ENCODE measurements at regions not wholly inside any gene's neighbourhood (a gene's known extent, or its start where the extent isn't known, plus 50 kb on each side); places are given as distances from the start of the nearest gene placed in this dataset.

- H3K4me3 Mint-ChIP-seq, result no peak overlapping the region
- ATAC-seq (ENCODE audit: low read depth) (no peak), DNase-seq (ENCODE audit: low spot score in 2 of 2) (no peak)
- H3K27ac Mint-ChIP-seq, result no peak overlapping the region
- H3K27me3 Mint-ChIP-seq, result no peaks in the 10 kb centered on the region
- H3K4me1 Mint-ChIP-seq, result peaks cover 4% of the 10 kb centered on the region
- no peaks in the 10 kb centered on the region for H3K36me3 Mint-ChIP-seq
- H3K9me3 Mint-ChIP-seq, result no peaks in the 10 kb centered on the region
Observed at GRCh38 chr21:35370071-35370470, 321.0 kb upstream of the RUNX1 start.

DNA sequence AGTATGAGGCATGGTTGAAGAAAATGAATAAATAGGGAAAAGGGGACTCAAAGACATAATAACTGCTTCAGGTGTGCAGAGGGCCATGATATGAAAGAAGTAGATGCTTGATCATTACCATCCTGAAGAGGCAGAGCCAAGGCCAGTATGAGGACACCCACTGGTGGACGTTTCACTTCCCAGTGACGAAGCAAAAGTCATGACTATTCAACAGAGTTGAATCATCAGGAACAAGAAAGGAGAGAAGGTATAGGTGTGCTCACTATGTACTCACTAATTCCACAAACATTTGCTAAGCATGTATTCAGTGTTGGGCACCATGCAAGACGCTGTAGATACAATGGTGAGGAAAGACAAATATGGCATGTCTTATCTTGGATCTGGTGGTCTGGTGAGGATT lies 319.2 kb upstream of the RUNX1 start:
- Mint-ChIP-seq H3K4me1 (peaks cover 3% of the 10 kb centered on the region), H3K27me3 (peaks cover 2% of the 10 kb centered on the region), H3K4me3 (no peak overlapping the region), H3K27ac (no peak overlapping the region), H3K36me3 (no peaks in the 10 kb centered on the region), H3K9me3 (no peaks in the 10 kb centered on the region)
- DNase-seq (ENCODE audit: low spot score in 2 of 2) (no peak), ATAC-seq (ENCODE audit: low read depth) (no peak)

GRCh38 chr21:35367553-35367952 lies 318.5 kb upstream of the RUNX1 start:
- no peaks in the 10 kb centered on the region for H3K9me3 Mint-ChIP-seq
- DNase-seq (ENCODE audit: low spot score in 2 of 2) (no peak), ATAC-seq (ENCODE audit: low read depth) (no peak)
- H3K4me3 Mint-ChIP-seq, result no peak overlapping the region
- H3K4me1 Mint-ChIP-seq, result no peaks in the 10 kb centered on the region
- H3K27me3 Mint-ChIP-seq, result peaks cover 2% of the 10 kb centered on the region
- no peak overlapping the region for H3K27ac Mint-ChIP-seq
- no peaks in the 10 kb centered on the region for H3K36me3 Mint-ChIP-seq

DNA sequence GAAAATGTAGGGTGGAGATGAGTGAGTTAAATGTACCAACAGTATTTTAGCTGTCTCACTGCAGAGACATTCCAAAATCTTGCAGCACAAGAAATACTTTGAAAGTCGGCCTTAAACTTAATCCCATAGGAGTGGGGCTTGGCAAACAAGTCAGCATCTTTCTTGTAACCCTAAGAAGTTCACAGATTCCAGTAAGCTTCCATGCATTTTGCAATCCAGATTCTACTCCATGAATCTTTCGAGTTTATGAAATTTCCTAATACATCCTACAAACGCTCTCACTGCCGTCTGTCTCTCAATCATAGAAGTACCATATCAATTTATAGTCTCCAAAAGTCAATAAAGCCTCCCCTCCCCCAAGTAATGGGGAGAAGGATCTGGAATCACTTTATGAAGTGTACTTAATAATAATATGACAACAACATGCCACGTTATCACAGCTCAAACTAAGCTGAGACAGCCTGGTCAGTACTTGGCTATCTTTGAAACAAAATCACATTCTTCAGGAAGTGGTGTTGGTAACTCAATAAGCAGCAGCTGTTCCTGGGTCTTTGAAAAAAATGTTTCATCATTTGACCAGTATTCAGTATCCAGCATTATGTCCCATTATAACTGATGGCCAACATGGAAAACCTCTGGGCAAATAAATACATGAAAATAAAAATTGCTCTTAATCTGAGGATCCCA lies 317.4 kb upstream of the RUNX1 start:
- Mint-ChIP-seq H3K4me1 (no peaks in the 10 kb centered on the region), H3K9me3 (no peaks in the 10 kb centered on the region), H3K27ac (no peak overlapping the region), H3K4me3 (no peak overlapping the region), H3K36me3 (no peaks in the 10 kb centered on the region), H3K27me3 (peaks cover 2% of the 10 kb centered on the region)
- DNase-seq (ENCODE audit: low spot score in 2 of 2) (no peak), ATAC-seq (ENCODE audit: low read depth) (no peak)

DNA sequence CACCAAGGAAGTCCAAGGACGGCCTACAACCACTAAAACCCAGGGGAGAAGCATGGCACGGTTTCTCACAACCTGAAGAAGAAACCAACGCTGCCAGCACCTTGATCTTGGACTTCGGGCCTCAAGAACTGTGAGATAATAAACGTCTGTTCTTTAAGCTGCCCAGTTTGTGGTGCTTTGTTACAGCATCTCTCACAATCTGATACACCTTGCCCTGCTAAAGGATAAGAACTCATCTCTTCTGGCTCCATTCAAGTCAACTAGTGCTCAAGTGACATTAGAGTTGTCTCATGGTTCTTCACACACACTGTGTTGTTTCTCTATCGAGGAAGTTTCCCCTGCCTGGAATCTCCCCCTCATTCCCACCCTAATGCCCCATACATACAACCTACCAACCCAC lies 314.4 kb upstream of the RUNX1 start:
- no peak overlapping the region for H3K4me3 Mint-ChIP-seq
- no peak overlapping the region for H3K27ac Mint-ChIP-seq
- no peaks in the 10 kb centered on the region for H3K36me3 Mint-ChIP-seq
- no peak for ATAC-seq (ENCODE audit: low read depth)
- H3K9me3 Mint-ChIP-seq, result no peaks in the 10 kb centered on the region
- peaks cover 2% of the 10 kb centered on the region for H3K27me3 Mint-ChIP-seq
- no peak for DNase-seq (ENCODE audit: low spot score in 2 of 2)
- no peaks in the 10 kb centered on the region for H3K4me1 Mint-ChIP-seq

GRCh38 chr21:35361988-35362387 lies 312.9 kb upstream of the RUNX1 start:
- Mint-ChIP-seq H3K4me1 (no peaks in the 10 kb centered on the region), H3K36me3 (no peaks in the 10 kb centered on the region), H3K27me3 (peaks cover 2% of the 10 kb centered on the region)

DNA sequence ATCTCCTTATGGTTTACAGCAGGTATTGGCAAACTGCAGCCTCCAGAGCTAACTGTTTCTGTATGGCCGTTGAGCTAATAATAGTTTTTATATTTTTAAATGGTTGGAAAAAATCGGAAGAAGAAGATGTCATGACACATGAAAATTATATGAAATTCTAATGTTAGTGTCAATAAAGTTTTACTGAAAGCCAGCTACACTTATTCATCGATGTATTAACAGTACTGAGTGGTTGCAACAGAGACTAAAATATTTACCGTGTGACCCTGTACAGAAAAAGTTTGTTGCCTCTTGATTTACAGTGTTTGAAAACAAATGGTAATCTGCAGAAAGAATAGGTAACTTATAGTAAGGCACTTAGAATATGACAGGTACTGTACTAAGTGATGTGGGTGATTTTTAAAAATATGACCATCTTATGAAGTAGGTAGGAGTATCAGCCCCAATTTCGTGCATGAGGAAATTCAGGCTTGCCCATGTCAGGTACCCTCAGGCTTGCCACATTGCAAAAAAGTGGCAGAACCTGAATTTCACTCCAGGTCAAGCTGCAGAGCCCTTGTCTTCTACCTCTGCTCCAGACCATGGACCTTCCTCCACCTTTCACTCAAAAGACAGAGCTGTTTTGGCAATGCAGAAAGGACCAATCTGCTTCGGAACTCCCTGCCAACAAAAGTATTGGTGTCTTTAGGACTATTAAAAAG lies 311.9 kb upstream of the RUNX1 start:
- H3K4me1 Mint-ChIP-seq, result no peaks in the 10 kb centered on the region
- H3K9me3 Mint-ChIP-seq, result no peaks in the 10 kb centered on the region
- no peak overlapping the region for H3K27ac Mint-ChIP-seq
- no peaks in the 10 kb centered on the region for H3K36me3 Mint-ChIP-seq
- H3K4me3 Mint-ChIP-seq, result no peak overlapping the region
- no peak for ATAC-seq (ENCODE audit: low read depth)
- peaks cover 2% of the 10 kb centered on the region for H3K27me3 Mint-ChIP-seq
- DNase-seq (ENCODE audit: low spot score in 2 of 2), result no peak

More at GRCh38 chr21:35361988-35362387, 312.9 kb upstream of the RUNX1 start:
- no peak overlapping the region for H3K27ac Mint-ChIP-seq
- H3K4me3 Mint-ChIP-seq, result no peak overlapping the region
- ATAC-seq (ENCODE audit: low read depth) (no peak), DNase-seq (ENCODE audit: low spot score in 2 of 2) (no peak)
- H3K9me3 Mint-ChIP-seq, result no peaks in the 10 kb centered on the region

DNA sequence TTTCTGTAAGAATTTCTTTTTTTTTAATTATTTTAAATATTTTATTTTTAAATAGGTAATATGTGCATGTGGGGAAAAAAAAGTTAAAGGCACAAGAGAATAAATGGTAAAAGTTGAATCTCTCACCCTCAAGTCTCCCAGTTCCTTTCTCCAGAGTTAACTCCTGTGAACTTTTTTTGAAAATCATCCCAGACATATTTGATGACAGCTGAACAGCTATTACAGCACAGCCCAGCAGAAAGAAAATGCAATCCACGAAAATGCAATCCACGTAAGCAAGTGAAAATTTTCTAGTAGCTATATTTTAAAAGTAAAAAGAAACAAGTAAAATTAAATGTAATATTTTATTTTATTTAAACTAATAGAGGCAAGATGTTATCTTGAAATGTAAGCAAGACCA lies 310.0 kb upstream of the RUNX1 start:
- ATAC-seq (ENCODE audit: low read depth) (no peak), DNase-seq (ENCODE audit: low spot score in 2 of 2) (no peak)
- Mint-ChIP-seq H3K27me3 (peaks cover 2% of the 10 kb centered on the region), H3K9me3 (no peaks in the 10 kb centered on the region), H3K4me3 (no peak overlapping the region), H3K27ac (no peak overlapping the region), H3K4me1 (no peaks in the 10 kb centered on the region), H3K36me3 (no peaks in the 10 kb centered on the region)

DNA sequence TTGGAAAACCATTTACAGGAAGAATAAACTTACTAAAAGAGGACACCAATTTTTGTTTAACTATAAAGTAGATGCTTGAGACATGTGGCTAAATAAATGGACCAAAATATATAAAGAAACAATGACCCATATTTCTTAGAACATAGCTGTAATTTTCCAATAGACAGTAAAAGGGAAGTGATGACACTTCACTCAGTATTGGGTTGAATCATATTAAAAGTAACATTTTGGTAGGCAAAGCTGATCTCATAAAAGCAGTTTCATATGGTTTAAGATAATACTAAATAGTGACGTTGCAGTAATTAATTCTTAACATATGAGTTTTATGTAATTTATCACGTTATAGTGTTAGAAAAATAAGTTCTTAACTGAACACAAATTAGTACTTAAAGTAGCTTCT lies 308.9 kb upstream of the RUNX1 start:
- ATAC-seq (ENCODE audit: low read depth), result no peak
- H3K27ac Mint-ChIP-seq, result no peak overlapping the region

DNA sequence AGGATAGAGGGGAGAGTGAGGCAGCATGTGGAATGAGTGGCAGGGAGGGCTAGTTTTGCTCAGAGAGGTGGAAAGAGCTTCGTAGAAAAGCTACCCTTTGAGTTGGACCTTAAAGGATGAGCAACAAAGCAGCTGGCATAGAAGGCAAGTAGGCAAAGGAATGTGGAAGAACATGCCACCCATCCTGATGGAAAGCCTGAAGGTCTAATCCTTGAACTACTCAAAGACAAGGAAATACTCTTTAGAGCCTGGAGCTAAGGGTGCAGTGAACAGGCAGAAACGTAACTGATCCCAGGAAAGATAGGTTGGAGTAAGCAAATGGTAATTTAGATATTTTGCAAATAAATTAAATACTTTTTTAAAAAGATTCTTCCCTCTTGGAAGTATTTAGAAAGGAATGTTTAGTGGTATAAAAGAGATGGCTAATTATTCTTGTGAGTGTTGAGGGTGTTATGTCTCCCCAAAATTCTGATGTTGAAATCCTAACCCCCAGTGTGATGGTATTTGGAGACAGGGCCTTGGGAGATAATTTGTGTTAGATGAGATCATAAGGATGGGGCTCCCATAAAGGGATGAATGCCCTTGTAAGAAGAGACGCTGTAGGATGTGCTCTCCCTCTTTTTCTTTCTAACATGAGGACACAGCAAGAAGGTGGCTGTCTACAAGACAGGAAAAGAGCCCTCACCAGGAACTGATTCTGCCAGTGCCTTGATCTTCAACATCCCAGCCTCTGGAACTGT lies 308.1 kb upstream of the RUNX1 start:
- H3K27me3 Mint-ChIP-seq, result peaks cover 2% of the 10 kb centered on the region
- no peaks in the 10 kb centered on the region for H3K4me1 Mint-ChIP-seq
- H3K9me3 Mint-ChIP-seq, result peaks cover 2% of the 10 kb centered on the region
- ATAC-seq (ENCODE audit: low read depth) (no peak), DNase-seq (ENCODE audit: low spot score in 2 of 2) (no peak)
- H3K4me3 Mint-ChIP-seq, result no peak overlapping the region
- H3K27ac Mint-ChIP-seq, result no peak overlapping the region
- no peaks in the 10 kb centered on the region for H3K36me3 Mint-ChIP-seq

More for the DNA sequence above, 308.9 kb upstream of the RUNX1 start:
- Mint-ChIP-seq H3K4me1 (no peaks in the 10 kb centered on the region), H3K4me3 (no peak overlapping the region), H3K36me3 (no peaks in the 10 kb centered on the region), H3K9me3 (no peaks in the 10 kb centered on the region), H3K27me3 (no peaks in the 10 kb centered on the region)
- no peak for DNase-seq (ENCODE audit: low spot score in 2 of 2)

GRCh38 chr21:35354078-35354477 lies 305.0 kb upstream of the RUNX1 start:
- ATAC-seq (ENCODE audit: low read depth), result no peak
- Mint-ChIP-seq H3K36me3 (no peaks in the 10 kb centered on the region), H3K27ac (no peak overlapping the region), H3K4me1 (no peaks in the 10 kb centered on the region), H3K9me3 (peaks cover 2% of the 10 kb centered on the region), H3K27me3 (peaks cover 2% of the 10 kb centered on the region), H3K4me3 (no peak overlapping the region)
- DNase-seq (ENCODE audit: low spot score in 2 of 2), result no peak

DNA sequence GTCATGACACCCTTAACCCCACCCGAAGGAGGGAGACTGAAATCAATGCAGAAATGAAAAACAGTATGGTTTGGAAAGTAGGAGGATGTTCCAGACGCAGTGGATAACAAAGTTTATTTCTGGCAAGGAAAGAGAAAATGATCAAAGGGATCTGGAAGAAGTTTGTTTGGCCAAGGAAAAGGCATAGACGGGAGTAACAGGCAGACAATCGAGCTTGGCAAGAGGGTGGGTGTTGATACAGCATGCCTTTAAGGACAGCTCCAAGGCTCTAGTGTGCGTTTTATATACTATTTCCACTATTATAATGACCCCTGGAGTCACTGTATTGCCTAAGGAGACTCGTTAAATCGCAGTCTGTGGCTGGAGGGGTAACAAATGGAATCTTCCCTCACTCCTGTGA lies 303.7 kb upstream of the RUNX1 start:
- no peak for DNase-seq (ENCODE audit: low spot score in 2 of 2)

DNA sequence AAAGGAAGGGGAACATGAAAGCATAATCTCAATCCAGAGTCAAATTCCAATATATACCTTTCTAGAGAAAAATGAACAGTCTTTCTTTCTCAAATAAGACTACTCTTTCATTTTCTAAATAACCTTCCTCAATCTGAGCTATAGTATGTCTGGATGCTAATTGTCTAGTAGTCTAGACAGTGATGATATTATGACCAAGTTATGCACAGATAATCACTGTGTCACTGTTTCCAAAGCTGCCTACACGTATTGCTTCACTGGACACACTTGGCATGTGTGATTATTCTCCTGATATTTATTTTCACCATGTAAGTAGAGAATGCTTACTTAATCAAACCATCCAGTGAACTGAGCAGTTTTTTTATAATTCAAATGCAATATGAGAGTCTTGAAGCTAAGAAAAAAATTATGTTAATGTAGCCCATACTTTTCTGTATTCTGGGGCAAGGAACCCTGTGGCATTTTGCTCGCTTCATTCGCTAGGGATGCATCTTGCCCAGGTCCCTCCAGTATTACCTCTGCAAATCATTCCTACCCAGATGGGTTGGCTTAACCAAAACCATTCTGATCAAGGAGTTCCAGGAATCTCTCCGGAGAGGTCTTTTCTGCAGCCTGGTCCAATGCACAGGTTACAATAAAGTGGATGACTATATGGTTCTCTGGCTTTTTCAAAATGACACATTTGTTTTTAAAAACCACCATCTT lies 303.1 kb upstream of the RUNX1 start:
- H3K27ac Mint-ChIP-seq, result no peak overlapping the region
- H3K9me3 Mint-ChIP-seq, result peaks cover 2% of the 10 kb centered on the region
- no peaks in the 10 kb centered on the region for H3K36me3 Mint-ChIP-seq
- ATAC-seq (ENCODE audit: low read depth) (no peak), DNase-seq (ENCODE audit: low spot score in 2 of 2) (no peak)
- no peaks in the 10 kb centered on the region for H3K4me1 Mint-ChIP-seq
- no peak overlapping the region for H3K4me3 Mint-ChIP-seq
- H3K27me3 Mint-ChIP-seq, result peaks cover 2% of the 10 kb centered on the region

More for the DNA sequence above, 303.7 kb upstream of the RUNX1 start:
- peaks cover 2% of the 10 kb centered on the region for H3K9me3 Mint-ChIP-seq
- ATAC-seq (ENCODE audit: low read depth), result no peak
- H3K27ac Mint-ChIP-seq, result no peak overlapping the region
- peaks cover 2% of the 10 kb centered on the region for H3K27me3 Mint-ChIP-seq
- no peaks in the 10 kb centered on the region for H3K4me1 Mint-ChIP-seq
- no peak overlapping the region for H3K4me3 Mint-ChIP-seq
- no peaks in the 10 kb centered on the region for H3K36me3 Mint-ChIP-seq

GRCh38 chr21:35351434-35351833 lies 302.3 kb upstream of the RUNX1 start:
- Mint-ChIP-seq H3K27ac (no peak overlapping the region), H3K4me3 (no peak overlapping the region), H3K9me3 (peaks cover 2% of the 10 kb centered on the region), H3K27me3 (peaks cover 2% of the 10 kb centered on the region), H3K4me1 (no peaks in the 10 kb centered on the region), H3K36me3 (no peaks in the 10 kb centered on the region)
- DNase-seq (ENCODE audit: low spot score in 2 of 2), result no peak
- no peak for ATAC-seq (ENCODE audit: low read depth)

Measured in memory B cell (primary cell).